Nucleus accumbens (tissue), 56 donors: ENCODE measurements at regions not wholly inside any gene's neighbourhood (a gene's known extent, or its start where the extent isn't known, plus 50 kb on each side); places are given as distances from the start of the nearest gene placed in this dataset.

Source experiments
- DNase-seq, 56 donors: peaks; one replicate each; lab custom pipeline; 2025; lab: John Stamatoyannopoulos, UW

GRCh38 chr4:125677665-125678307, 363.0 kb downstream of the FAT4 start:
- DNase-seq = no peak

- no peak for DNase-seq
Measured at GRCh38 chr4:125679989-125680388, 365.2 kb downstream of the FAT4 start.

GRCh38 chr4:125681240-125681639, 366.5 kb downstream of the FAT4 start:
- no peak for DNase-seq

GRCh38 chr4:125682730-125683129, 368.0 kb downstream of the FAT4 start:
- DNase-seq = no peak

DNA sequence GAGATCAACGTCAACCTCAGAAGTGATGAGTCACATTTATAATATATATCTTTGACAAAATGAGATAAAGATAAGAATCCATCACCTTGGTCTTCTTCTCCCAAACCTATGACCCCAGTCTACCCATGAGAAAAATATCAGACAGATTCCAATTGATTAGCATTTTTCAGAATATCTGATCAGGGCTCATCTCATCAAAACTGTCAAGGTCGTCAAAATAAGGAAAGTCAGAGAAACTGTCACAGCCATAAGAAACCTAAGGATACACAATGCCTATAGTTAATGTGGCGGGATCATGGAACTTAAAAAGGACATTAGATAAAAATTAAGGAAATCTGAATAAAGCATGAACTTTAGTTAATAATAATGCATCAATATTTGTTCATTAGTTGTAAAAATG, 374.1 kb downstream of the FAT4 start:
- DNase-seq = no peak

DNA sequence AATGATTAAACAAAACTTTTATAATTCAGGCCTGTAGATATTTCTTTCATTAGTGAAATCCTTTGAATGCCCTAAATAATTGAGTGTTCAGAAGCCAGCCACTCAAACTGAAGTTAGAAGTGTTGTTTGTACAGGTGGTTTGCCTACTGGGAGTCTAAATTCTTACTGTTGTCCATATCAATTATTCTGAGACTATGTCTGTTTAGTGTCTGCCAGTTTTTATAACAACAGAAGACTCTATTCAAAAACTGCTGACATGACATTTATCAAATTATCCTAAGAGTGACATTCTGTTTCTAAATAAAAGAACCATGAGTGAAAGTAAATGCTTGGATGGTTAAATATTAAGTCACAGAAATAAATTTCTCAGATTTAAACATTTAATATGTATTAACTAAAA, 375.1 kb downstream of the FAT4 start:
- DNase-seq = no peak

GRCh38 chr4:125693228-125693627, 378.5 kb downstream of the FAT4 start:
- DNase-seq = no peak

GRCh38 chr4:125702406-125702805, 387.7 kb downstream of the FAT4 start:
- no peak for DNase-seq

- DNase-seq = no peak
Measured at GRCh38 chr4:125703443-125703842, 388.7 kb downstream of the FAT4 start.

GRCh38 chr4:125704726-125705125, 390.0 kb downstream of the FAT4 start:
- DNase-seq = no peak

GRCh38 chr4:125705681-125706080, 390.9 kb downstream of the FAT4 start:
- DNase-seq = no peak

- DNase-seq = no peak
Measured at GRCh38 chr4:125707397-125707796, 392.6 kb downstream of the FAT4 start.

DNA sequence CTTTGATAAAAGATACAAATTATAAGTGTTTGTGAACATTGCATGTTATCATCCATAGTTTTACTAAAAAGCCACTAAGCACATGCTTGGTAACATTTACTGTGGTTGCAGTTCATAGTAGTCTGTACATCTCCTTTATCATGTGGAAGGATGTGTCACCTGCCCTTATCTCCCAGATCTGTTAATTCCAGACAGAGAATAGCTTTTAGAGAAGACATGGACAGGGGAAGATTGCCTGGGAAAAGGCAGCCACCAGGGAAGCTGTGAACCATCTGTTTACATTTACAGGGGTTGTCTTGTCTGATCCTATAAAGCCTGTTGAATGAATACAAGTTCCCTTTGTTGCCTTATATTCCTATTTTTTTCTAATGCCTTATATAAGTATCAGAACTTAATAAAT, 396.0 kb downstream of the FAT4 start:
- no peak for DNase-seq

GRCh38 chr4:125714049-125714448, 399.3 kb downstream of the FAT4 start:
- no peak for DNase-seq

DNA sequence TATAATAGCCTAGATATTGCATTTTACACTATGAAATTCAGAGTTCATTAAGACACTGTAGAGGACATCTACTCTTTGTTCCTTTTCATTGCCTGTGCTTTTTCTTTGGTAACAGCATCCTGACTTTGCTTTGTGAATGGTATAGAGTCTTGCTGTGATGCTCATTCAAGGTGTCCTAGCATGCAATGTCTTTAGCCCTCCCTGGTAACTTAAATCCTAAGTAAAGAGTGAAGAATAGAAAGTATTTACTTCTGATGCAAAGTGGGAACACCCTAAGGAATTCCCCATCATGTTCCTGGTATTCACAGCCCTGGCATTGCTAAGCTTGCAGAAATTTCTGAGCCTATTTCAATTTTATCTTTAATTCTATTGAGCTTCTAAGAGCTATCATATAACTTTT, 400.1 kb downstream of the FAT4 start:
- no peak for DNase-seq

DNA sequence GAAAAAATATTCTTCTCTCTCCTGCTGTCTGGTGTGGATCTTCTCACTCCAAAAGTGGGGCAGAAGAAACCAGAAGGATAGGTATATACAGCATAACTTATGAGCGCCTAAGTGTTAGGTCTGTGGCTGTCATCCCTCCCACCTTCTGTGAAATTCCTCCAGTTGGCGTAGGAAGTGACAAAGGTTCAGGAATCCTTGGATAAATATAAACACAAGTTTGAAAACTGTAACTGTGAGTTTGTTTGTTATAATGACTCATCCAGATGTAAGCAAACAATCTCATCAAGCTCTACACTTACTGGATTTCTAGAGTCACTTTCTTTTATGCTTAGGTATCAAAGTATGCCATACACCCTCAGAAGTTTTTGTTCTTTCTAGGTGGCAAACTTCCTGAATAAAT, 405.2 kb downstream of the FAT4 start:
- DNase-seq = no peak

DNA sequence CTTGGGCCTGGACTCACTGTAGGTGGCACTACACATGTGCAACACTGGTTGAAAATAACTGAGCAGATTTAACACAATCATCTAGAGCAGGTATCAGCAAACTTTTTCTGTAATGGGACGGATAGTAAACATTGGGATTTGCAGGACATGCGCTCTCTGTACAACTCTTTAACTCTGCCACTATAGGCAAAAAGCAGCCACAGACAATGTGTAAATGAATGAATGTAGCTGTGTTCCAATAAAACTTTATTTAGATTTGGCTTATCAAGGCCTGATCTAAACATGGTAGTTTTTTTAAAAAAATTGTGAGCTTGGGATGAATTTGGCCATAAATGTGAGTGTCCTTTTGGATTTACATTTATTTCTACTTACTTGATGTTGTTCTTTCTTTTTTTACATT, 407.3 kb downstream of the FAT4 start:
- DNase-seq = no peak

DNA sequence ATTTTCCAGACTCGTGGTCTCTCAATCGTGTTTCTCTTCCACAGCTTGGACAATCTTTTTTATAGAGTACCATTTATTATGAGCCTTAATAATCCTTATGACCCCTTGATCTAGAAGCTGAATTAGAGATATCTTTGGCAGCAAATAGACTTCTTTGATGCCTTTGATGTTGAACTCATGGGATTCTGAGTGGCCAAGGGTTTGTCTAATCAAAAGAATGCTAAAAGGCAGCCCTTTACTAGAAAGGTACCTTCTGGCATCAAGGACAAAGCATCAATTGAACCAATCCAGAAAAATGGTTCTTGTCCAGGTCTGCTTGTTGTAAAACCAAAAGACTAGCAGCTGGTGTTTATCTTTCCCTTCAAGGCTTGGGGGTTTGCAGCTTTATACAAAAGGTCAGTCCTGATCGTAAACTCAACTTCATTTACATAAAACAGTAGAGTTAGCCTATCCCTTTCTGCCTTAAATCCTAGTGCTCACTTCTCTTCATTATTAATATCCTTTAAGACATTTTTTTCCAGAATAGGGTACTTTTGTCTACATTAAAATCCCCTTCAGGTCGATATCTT, 411.3 kb downstream of the FAT4 start:
- DNase-seq = no peak

DNA sequence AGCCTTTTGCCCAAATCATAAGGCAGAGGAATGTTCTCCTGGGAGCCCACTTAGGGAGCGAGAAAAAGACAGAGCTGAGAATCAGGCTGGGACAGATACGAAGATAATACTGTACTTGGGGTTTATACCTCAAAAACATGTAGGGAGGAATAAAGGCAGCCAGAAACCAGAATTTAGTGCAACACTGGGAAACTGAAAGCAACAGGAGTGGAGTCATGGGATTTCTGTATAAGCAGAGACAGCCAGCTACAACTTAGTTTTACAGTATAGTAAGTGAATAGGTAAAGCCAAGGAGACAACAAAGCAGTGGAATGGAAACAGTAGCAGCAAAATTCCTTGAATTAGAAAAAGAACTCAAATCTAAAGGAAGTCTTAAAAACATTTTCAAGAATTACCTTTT, 413.2 kb downstream of the FAT4 start:
- no peak for DNase-seq

DNA sequence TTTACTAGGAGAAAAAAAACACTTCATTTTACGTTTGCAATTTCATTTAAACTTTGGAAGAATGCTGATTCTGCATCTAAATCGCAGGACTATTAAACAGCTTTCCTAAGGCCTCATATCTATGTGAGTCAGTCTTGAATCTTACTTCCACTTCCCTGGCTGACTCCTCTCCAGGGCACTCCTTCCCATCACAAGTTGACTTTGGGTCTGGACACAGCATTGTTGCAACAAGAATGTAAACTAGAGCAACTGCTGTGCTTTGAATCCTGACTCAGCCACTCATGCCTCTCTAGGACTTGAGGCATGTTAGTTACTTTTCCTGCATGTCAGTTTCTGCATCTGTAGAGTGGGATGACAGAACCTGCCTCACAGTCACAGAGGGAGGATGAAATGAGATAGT, 413.8 kb downstream of the FAT4 start:
- no peak for DNase-seq

- DNase-seq = no peak
Measured at GRCh38 chr4:125729171-125729570, 414.4 kb downstream of the FAT4 start.

DNA sequence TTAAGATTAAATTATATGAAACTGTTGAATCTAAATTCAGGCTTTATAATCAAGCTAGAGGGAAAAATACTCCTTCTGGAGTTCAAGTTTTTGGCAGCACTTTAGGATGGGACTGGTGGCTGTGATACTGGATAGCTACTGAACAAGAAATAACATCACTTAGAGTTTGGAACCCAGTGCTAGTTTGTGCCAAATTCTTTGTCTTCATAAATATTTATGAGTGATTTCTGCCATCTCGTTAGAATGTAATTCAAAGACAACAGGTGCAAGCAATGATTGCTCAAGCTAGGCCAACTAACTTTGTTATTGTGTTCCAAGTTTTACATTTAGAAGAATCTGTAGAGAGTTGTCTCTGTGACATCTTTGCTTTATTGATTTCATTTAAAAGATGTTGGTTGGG, 417.9 kb downstream of the FAT4 start:
- no peak for DNase-seq

DNA sequence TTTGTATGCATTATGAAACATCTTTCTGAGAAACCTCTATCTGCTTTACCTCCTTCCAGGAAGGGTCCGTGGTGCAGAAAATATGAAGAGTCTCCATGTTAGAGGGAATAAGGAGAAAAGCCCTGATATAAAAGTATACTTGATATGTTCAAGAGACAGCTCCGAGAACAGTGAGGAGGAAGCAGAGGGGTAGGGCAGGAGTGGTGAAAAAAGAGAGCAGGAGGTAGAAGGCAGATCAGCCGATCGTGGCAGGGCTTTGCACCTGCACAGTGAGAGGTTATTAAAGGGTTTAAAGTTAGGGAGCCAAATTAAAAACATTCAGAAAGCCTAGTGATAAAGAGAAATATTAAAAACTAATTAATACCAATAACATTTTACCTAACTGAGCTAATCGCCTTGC, 419.7 kb downstream of the FAT4 start:
- DNase-seq = no peak
